ENCODE measurements at regions not wholly inside any gene's neighbourhood (a gene's known extent, or its start where the extent isn't known, plus 50 kb on each side); places are given as distances from the start of the nearest gene placed in this dataset.

- no peak for TF ChIP-seq CTCF (IDR thresholded peaks at IDR 0.05)
- TF ChIP-seq HDAC2 (IDR thresholded peaks at IDR 0.05): no peak
- no peak for TF ChIP-seq REST (IDR thresholded peaks at IDR 0.05)
- TF ChIP-seq SMC3 (IDR thresholded peaks at IDR 0.05): no peak
- no peak for TF ChIP-seq POLR2A (IDR thresholded peaks at IDR 0.05; ENCODE audit: low read length)
- no peak for TF ChIP-seq CHD4 (IDR thresholded peaks at IDR 0.05; ENCODE audit: borderline replicate concordance)
- no peak for TF ChIP-seq MAX (IDR thresholded peaks at IDR 0.05)
- TF ChIP-seq MAFK (IDR thresholded peaks at IDR 0.05; ENCODE audit: partially characterized antibody): no peak
- no peak for TF ChIP-seq CBX8 (IDR thresholded peaks at IDR 0.05)
- no peak for TF ChIP-seq JUNB (IDR thresholded peaks at IDR 0.05)
- no peak for TF ChIP-seq NR3C1 (IDR thresholded peaks at IDR 0.05)
Measured at GRCh38 chr4:163846008-163846407, 351.5 kb downstream of the TMA16 start.

Data from A549 (cell line).